K562 (cell line): ENCODE measurements at regions not wholly inside any gene's neighbourhood (a gene's known extent, or its start where the extent isn't known, plus 50 kb on each side); places are given as distances from the start of the nearest gene placed in this dataset.

Experiments
- EGR1 ChIP-seq: fragments of 450-650 bp; conservative IDR thresholded peaks from 2 replicates; pipeline ENCODE4 v1.6.1; 2017; ENCODE audit warnings: mild to moderate bottlenecking
- JUN ChIP-seq, 2 experiments: sonication (generic) in 1 of 2; formaldehyde crosslinking in 1 of 2; IDR thresholded peaks; 2 replicates each; pipeline versions ENCODE4 v1.6.1 to v1.8.0; 2012 to 2022; ENCODE audit warnings: borderline replicate concordance in 2 of 2, mild to moderate bottlenecking in 2 of 2, improper control_type of control experiment in 1 of 2, low read depth in 1 of 2, low read length in 1 of 2, missing genetic modification reagents in 1 of 2
- MEF2A ChIP-seq: IDR thresholded peaks from 2 replicates; pipeline ENCODE4 v1.6.1; 2011; ENCODE audit warnings: low read depth, mild to moderate bottlenecking, low read length, moderate library complexity; ENCODE audit not compliant: control insufficient read depth
- POLR2AphosphoS5 ChIP-seq: IDR thresholded peaks from 2 replicates; pipeline ENCODE4 v1.6.1; 2011; ENCODE audit warnings: mild to moderate bottlenecking, low read depth, low read length, moderate library complexity; ENCODE audit not compliant: control insufficient read depth, insufficient read depth
- RBM22 ChIP-seq: fragments of 200-400 bp; formaldehyde crosslinking; IDR thresholded peaks from 2 replicates; pipeline ENCODE4 v1.6.1; 2018; ENCODE audit warnings: low read length, low read depth; ENCODE audit not compliant: poor library complexity, severe bottlenecking
- SMARCA5 ChIP-seq: fragments of 450-650 bp; IDR thresholded peaks from 2 replicates; pipeline ENCODE4 v1.6.1; 2016
- SP2 ChIP-seq: IDR thresholded peaks from 2 replicates; pipeline ENCODE4 v1.6.1; 2011; ENCODE audit warnings: mild to moderate bottlenecking, low read depth, low read length, moderate library complexity; ENCODE audit not compliant: poor library complexity, severe bottlenecking; ENCODE audit errors: extremely low read depth
- U2AF2 ChIP-seq: fragments of 200-400 bp; formaldehyde crosslinking; optimal IDR thresholded peaks from 2 replicates; pipeline ENCODE3; 2017; ENCODE audit warnings: low read depth, mild to moderate bottlenecking, low read length
- ZNF253 ChIP-seq: fragments of 250-450 bp; sonication (Bioruptor Pico); conservative IDR thresholded peaks from 2 replicates; pipeline ENCODE4 v1.6.1; 2021; ENCODE audit warnings: mild to moderate bottlenecking
- ZNF263 ChIP-seq: sonication (generic); formaldehyde crosslinking; IDR thresholded peaks from 2 replicates; pipeline ENCODE4 v1.8.0; 2022; ENCODE audit warnings: mild to moderate bottlenecking, missing genetic modification reagents, borderline replicate concordance
- ZNF436 ChIP-seq: fragments of 250-450, 450-650 bp; sonication (Bioruptor Pico); formaldehyde crosslinking; IDR thresholded peaks from 2 replicates; pipeline ENCODE4 v1.7.0; 2020; ENCODE audit warnings: mild to moderate bottlenecking
- TF ChIP-seq, protein P1 (sequence below), 3 experiments: IDR thresholded peaks in 2 of 3; conservative IDR thresholded peaks in 1 of 3; 2 replicates each; pipeline ENCODE4 v1.5.1; 2011 to 2012; ENCODE audit warnings: low read length in 3 of 3, mild to moderate bottlenecking in 3 of 3, control low read depth in 2 of 3, improper control_type of control experiment in 1 of 3, inconsistent platforms in 1 of 3, low read depth in 1 of 3, mixed read lengths in 1 of 3, moderate library complexity in 1 of 3; ENCODE audit not compliant: insufficient read depth in 2 of 3

GRCh38 chr2:147683380-147683779, 161.4 kb upstream of the ACVR2A start:
- TF ChIP-seq ZNF436 (CRISPR knock-in tag) (no peak), JUN (IDR thresholded peaks at IDR 0.05; ENCODE audit: borderline replicate concordance, low read depth, low read length) (no peak), JUN (CRISPR knock-in tag; IDR thresholded peaks at IDR 0.05; ENCODE audit: borderline replicate concordance) (no peak), ZNF253 (CRISPR knock-in tag) (no peak), EGR1 (no peak), SP2 (no peak), MEF2A (no peak), SMARCA5 (no peak), POLR2AphosphoS5 (no peak), ZNF263 (CRISPR knock-in tag) (no peak), U2AF2 (no peak), RBM22 (no peak)
- TF ChIP-seq, protein P1, sequence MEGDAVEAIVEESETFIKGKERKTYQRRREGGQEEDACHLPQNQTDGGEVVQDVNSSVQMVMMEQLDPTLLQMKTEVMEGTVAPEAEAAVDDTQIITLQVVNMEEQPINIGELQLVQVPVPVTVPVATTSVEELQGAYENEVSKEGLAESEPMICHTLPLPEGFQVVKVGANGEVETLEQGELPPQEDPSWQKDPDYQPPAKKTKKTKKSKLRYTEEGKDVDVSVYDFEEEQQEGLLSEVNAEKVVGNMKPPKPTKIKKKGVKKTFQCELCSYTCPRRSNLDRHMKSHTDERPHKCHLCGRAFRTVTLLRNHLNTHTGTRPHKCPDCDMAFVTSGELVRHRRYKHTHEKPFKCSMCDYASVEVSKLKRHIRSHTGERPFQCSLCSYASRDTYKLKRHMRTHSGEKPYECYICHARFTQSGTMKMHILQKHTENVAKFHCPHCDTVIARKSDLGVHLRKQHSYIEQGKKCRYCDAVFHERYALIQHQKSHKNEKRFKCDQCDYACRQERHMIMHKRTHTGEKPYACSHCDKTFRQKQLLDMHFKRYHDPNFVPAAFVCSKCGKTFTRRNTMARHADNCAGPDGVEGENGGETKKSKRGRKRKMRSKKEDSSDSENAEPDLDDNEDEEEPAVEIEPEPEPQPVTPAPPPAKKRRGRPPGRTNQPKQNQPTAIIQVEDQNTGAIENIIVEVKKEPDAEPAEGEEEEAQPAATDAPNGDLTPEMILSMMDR (IDR thresholded peaks at IDR 0.05 in 2 of 3, conservative IDR thresholded peaks at IDR 0.05 in 1 of 3; ENCODE audit: insufficient read depth in 2 of 3, low read depth in 1 of 3, low read length in 3 of 3) = no peak
